Lower leg skin (tissue), 3 donors: ENCODE measurements at regions not wholly inside any gene's neighbourhood (a gene's known extent, or its start where the extent isn't known, plus 50 kb on each side); places are given as distances from the start of the nearest gene placed in this dataset.

Source experiments
- POLR2A ChIP-seq, 2 donors: fragments of 450-650 bp; IDR thresholded peaks; one replicate each; pipeline ENCODE4 v1.6.1; 2016 to 2017; ENCODE audit warnings: antibody characterized with exemption in 2 of 2, mild to moderate bottlenecking in 1 of 2, moderate library complexity in 1 of 2
- TF ChIP-seq, protein P1 (sequence below), 3 donors: fragments of 450-650 bp; IDR thresholded peaks; one replicate each; pipeline ENCODE4 v1.5.1; 2016; ENCODE audit warnings: antibody characterized with exemption in 3 of 3, mild to moderate bottlenecking in 3 of 3, moderate library complexity in 2 of 3

DNA sequence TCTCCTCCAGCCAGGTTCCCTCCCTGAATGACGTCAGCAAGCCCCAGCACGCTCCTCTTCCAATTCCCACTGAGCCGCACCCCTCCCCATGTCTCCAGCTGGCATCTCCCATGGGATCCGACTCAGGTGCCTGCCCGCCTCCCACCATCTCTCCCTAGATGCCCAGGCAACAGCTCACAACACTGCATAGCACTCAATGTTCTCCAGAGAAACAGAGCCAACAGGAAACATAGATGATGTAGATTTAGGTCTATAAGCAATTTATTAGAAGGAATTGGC is 532.3 kb downstream of the BRD1 start:
- TF ChIP-seq, protein P1, sequence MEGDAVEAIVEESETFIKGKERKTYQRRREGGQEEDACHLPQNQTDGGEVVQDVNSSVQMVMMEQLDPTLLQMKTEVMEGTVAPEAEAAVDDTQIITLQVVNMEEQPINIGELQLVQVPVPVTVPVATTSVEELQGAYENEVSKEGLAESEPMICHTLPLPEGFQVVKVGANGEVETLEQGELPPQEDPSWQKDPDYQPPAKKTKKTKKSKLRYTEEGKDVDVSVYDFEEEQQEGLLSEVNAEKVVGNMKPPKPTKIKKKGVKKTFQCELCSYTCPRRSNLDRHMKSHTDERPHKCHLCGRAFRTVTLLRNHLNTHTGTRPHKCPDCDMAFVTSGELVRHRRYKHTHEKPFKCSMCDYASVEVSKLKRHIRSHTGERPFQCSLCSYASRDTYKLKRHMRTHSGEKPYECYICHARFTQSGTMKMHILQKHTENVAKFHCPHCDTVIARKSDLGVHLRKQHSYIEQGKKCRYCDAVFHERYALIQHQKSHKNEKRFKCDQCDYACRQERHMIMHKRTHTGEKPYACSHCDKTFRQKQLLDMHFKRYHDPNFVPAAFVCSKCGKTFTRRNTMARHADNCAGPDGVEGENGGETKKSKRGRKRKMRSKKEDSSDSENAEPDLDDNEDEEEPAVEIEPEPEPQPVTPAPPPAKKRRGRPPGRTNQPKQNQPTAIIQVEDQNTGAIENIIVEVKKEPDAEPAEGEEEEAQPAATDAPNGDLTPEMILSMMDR (IDR thresholded peaks at IDR 0.05) = no peak
- no peak for TF ChIP-seq POLR2A (IDR thresholded peaks at IDR 0.05)
